ENCODE measurements at regions not wholly inside any gene's neighbourhood (a gene's known extent, or its start where the extent isn't known, plus 50 kb on each side); places are given as distances from the start of the nearest gene placed in this dataset.

DNA sequence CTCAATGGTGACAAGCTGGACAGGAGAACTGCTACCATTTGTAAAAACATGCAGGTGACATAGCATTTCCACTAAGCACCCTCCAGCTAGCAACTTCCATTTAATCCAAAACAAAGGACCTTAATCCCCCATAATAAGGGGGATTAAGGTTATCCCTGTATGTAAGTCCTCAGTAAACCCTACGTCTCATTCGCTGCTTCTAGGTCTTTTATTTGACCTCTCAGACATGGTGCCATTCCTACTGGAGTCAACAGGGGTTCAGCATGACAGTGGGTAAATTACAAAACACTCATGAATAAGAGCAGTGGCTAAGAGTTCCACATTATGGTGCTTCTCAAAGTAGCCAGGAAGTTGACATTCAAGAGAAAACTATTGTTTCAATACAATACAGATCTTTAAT is 121.8 kb upstream of the CAV2 start:
- Histone ChIP-seq H3K4me3 (ENCODE audit: low read depth, low read length) (no peak overlapping the region), H3K4me1 (ENCODE audit: control insufficient read depth, insufficient read depth, low read length, unreplicated experiment) (peaks cover 6% of the 10 kb centered on the region), H3K36me3 (ENCODE audit: insufficient read depth, low read length) (no peaks in the 10 kb centered on the region), H3K27ac (ENCODE audit: low read depth, low read length) (no peak overlapping the region), H2AFZ (ENCODE audit: low read length, unreplicated experiment) (no peak overlapping the region), H3K79me2 (ENCODE audit: control insufficient read depth, insufficient read depth, low read length, unreplicated experiment) (no peaks in the 10 kb centered on the region), H3K27me3 (ENCODE audit: insufficient read depth, low read length) (no peaks in the 10 kb centered on the region)

DNA sequence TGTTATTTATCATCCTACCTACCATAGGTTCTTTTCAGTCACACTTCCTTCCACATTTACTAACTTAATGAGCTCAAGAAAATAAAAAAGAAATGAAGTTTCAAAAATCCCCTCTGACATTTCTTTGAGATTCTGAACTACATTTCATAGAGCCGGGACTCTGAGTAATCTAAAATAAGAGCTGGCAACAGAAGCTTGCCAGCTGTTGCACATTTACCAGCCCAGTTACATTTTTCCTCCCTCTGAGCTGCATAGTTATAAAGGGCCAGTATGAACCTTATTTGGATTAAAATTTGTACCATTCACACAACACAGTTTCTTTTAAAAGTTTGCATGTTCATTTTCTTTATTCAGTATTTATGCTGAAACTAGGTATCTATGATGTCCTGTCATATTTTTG is 119.5 kb upstream of the CAV2 start:
- H3K4me3 ChIP-seq (ENCODE audit: low read depth, low read length), result no peak overlapping the region
- no peaks in the 10 kb centered on the region for H3K27me3 ChIP-seq (ENCODE audit: insufficient read depth, low read length)
- H3K4me1 ChIP-seq (ENCODE audit: control insufficient read depth, insufficient read depth, low read length, unreplicated experiment), result peaks cover 6% of the 10 kb centered on the region
- H3K79me2 ChIP-seq (ENCODE audit: control insufficient read depth, insufficient read depth, low read length, unreplicated experiment), result no peaks in the 10 kb centered on the region
- no peak overlapping the region for H3K27ac ChIP-seq (ENCODE audit: low read depth, low read length)
- no peak overlapping the region for H2AFZ ChIP-seq (ENCODE audit: low read length, unreplicated experiment)
- H3K36me3 ChIP-seq (ENCODE audit: insufficient read depth, low read length), result no peaks in the 10 kb centered on the region

DNA sequence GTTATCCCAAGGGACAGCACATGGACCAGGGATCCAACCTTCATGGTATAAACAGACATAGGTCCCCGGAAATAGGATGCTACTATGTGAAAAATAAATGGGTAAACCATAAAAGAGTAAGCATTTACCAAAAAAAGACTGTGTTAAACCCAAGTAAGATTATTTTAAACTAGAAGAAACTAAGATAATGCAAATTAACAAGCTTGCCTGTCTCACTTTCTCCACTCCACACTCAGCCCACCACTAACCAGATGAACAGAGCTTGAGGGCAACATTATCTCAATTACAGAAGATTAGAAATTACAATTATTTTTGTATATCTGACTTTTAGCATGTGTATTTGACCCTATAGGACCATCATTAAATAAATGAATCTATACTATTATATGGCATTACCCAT is 117.2 kb upstream of the CAV2 start:
- Histone ChIP-seq H3K4me1 (ENCODE audit: control insufficient read depth, insufficient read depth, low read length, unreplicated experiment) (peaks cover 6% of the 10 kb centered on the region), H3K27me3 (ENCODE audit: insufficient read depth, low read length) (no peaks in the 10 kb centered on the region), H2AFZ (ENCODE audit: low read length, unreplicated experiment) (no peak overlapping the region), H3K79me2 (ENCODE audit: control insufficient read depth, insufficient read depth, low read length, unreplicated experiment) (no peaks in the 10 kb centered on the region), H3K27ac (ENCODE audit: low read depth, low read length) (no peak overlapping the region), H3K4me3 (ENCODE audit: low read depth, low read length) (no peak overlapping the region), H3K36me3 (ENCODE audit: insufficient read depth, low read length) (no peaks in the 10 kb centered on the region)

DNA sequence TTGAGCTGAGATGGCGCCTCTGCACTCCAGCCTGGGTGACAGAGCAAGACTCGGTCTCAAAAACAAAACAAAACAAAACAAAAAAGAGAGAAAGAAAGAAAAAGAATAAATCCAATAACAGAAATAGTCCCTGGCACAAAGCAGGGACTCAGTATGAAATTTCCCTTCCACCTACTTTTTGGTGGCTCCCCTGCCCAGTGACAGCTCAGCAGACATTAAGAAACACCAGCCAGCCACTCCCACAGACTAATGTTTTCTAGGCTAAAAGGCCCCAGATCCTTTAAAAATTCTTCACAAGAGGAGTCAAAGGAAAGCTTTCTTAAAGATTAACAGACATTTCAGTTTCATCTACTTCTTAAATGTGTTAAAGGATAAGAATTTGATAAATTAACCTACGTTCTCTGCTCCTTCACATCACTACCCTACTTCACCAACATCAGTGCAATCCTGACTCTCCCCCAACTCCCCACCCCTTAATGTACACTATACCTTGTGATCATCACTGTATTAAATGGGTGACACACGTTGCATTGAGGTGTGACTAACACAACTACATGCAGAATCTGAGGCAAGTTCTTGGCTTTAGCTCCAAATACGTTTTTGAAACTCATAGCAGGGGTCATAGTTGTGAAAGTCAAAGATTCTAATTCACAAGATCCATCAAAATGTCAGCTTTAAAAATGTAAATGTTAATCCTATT is 114.5 kb upstream of the CAV2 start:
- Histone ChIP-seq H3K4me1 (ENCODE audit: control insufficient read depth, insufficient read depth, low read length, unreplicated experiment) (peaks cover 1% of the 10 kb centered on the region), H3K4me3 (ENCODE audit: low read depth, low read length) (no peak overlapping the region), H2AFZ (ENCODE audit: low read length, unreplicated experiment) (peak overlapping the region; percentile 19), H3K27ac (ENCODE audit: low read depth, low read length) (no peak overlapping the region), H3K36me3 (ENCODE audit: insufficient read depth, low read length) (no peaks in the 10 kb centered on the region), H3K79me2 (ENCODE audit: control insufficient read depth, insufficient read depth, low read length, unreplicated experiment) (no peaks in the 10 kb centered on the region), H3K27me3 (ENCODE audit: insufficient read depth, low read length) (no peaks in the 10 kb centered on the region)

DNA sequence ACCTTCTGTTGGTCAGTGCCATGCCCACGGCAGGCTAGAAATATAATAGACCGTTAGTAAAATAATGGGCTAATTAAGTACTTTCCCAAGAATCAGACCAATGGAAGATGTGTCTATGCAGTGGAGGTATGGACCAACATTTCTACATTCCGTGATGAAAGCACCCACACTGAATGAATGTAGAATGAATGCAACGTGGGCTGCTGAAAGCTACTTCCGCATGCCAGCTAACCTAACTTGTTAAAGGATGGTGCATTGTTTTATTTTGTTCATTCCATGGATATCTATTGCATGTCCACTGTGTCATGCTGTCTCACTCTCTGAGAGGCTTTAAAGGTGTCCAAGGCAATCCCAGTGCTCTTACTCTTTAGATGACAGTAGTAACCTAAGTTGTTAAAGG is 112.9 kb upstream of the CAV2 start:
- no peak overlapping the region for H3K27ac ChIP-seq (ENCODE audit: low read depth, low read length)

DNA sequence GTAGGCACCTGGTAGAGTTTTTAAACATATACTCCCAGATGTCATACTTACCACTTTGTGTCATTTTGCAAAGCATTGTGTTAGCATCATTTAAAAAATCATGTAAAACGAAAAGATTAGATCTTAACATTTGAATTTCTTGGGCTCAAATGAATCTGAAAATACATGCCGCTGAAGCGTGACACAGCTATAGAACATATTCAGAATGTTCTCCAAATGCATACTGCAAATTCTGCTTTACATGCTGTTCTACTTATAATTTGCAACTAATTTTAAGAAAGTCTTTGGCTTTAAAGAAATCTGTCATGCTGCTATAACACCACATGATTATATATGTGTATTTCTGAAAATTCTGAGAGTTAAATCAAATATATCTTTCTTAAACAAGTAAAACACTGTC is 109.2 kb upstream of the CAV2 start:
- Histone ChIP-seq H3K4me3 (ENCODE audit: low read depth, low read length) (no peak overlapping the region), H3K36me3 (ENCODE audit: insufficient read depth, low read length) (no peaks in the 10 kb centered on the region), H3K79me2 (ENCODE audit: control insufficient read depth, insufficient read depth, low read length, unreplicated experiment) (no peaks in the 10 kb centered on the region), H3K27ac (ENCODE audit: low read depth, low read length) (no peak overlapping the region), H2AFZ (ENCODE audit: low read length, unreplicated experiment) (no peak overlapping the region), H3K27me3 (ENCODE audit: insufficient read depth, low read length) (no peaks in the 10 kb centered on the region), H3K4me1 (ENCODE audit: control insufficient read depth, insufficient read depth, low read length, unreplicated experiment) (peaks cover 16% of the 10 kb centered on the region)

More for the DNA sequence above, 112.9 kb upstream of the CAV2 start:
- Histone ChIP-seq H3K79me2 (ENCODE audit: control insufficient read depth, insufficient read depth, low read length, unreplicated experiment) (no peaks in the 10 kb centered on the region), H3K36me3 (ENCODE audit: insufficient read depth, low read length) (no peaks in the 10 kb centered on the region), H3K4me3 (ENCODE audit: low read depth, low read length) (no peak overlapping the region), H3K27me3 (ENCODE audit: insufficient read depth, low read length) (no peaks in the 10 kb centered on the region), H2AFZ (ENCODE audit: low read length, unreplicated experiment) (no peak overlapping the region), H3K4me1 (ENCODE audit: control insufficient read depth, insufficient read depth, low read length, unreplicated experiment) (no peaks in the 10 kb centered on the region)

DNA sequence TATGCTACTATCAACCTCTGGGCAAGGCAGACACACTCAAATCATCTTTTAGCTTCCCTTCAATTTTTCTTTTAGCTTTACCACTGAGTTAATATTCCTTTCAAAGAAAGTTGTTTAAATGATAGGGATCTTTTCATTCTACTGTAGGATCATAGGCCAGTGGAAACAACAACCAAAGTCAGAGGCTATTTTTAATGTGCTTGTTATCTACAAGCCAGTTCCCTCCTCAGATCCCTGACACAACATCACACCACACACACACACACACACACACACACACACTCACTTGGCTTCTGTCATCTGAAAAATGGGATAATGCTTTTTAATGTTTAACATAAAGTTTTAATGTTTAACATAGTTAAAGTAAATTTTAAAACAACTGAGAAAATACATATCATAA is 106.7 kb upstream of the CAV2 start:
- Histone ChIP-seq H3K79me2 (ENCODE audit: control insufficient read depth, insufficient read depth, low read length, unreplicated experiment) (no peaks in the 10 kb centered on the region), H3K36me3 (ENCODE audit: insufficient read depth, low read length) (no peaks in the 10 kb centered on the region), H3K27me3 (ENCODE audit: insufficient read depth, low read length) (no peaks in the 10 kb centered on the region), H3K27ac (ENCODE audit: low read depth, low read length) (no peak overlapping the region), H3K4me1 (ENCODE audit: control insufficient read depth, insufficient read depth, low read length, unreplicated experiment) (peaks cover 26% of the 10 kb centered on the region), H3K4me3 (ENCODE audit: low read depth, low read length) (no peak overlapping the region), H2AFZ (ENCODE audit: low read length, unreplicated experiment) (no peak overlapping the region)

DNA sequence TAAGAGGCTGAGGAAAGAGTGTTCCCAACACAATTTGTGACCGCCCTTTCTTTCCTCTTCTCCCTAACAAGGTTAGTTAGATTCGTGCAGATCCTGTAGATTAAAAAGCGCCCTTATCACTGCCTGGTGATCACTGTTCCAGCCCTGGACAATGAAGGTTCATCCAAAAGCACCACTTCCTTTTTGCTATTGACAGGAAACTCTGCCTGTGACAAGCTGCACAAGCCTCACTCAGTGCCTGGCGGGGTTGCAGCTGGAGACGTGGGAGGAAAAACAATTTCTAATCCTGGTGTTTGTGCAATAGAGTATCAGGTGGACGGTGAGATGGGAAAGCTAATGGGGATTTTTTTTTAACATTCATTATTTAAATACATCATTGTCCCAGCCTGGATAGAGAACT is 105.9 kb upstream of the CAV2 start:
- Histone ChIP-seq H3K79me2 (ENCODE audit: control insufficient read depth, insufficient read depth, low read length, unreplicated experiment) (no peaks in the 10 kb centered on the region), H3K27ac (ENCODE audit: low read depth, low read length) (no peak overlapping the region), H2AFZ (ENCODE audit: low read length, unreplicated experiment) (no peak overlapping the region), H3K36me3 (ENCODE audit: insufficient read depth, low read length) (no peaks in the 10 kb centered on the region), H3K4me1 (ENCODE audit: control insufficient read depth, insufficient read depth, low read length, unreplicated experiment) (peaks cover 26% of the 10 kb centered on the region), H3K4me3 (ENCODE audit: low read depth, low read length) (no peak overlapping the region), H3K27me3 (ENCODE audit: insufficient read depth, low read length) (no peaks in the 10 kb centered on the region)

DNA sequence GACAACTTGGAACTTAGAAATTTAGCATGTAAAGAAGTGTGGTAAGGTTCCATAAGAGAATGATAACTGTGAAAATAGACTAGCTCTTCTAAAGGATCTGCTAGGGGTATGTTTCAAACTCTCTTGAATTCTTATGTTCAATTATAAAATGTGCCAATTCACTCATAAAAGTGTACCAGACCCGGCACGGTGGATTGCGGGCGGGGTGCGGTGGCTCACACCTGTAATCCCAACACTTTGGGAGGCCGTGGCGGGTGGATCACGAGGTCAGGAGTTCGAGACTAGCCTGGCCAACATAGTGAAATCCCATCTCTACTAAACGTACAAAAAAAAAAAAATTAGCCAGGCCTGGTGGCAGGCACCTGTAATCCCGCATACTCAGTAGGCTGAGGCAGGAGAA is 105.4 kb upstream of the CAV2 start:
- Histone ChIP-seq H3K27me3 (ENCODE audit: insufficient read depth, low read length) (no peaks in the 10 kb centered on the region), H3K36me3 (ENCODE audit: insufficient read depth, low read length) (no peaks in the 10 kb centered on the region), H3K27ac (ENCODE audit: low read depth, low read length) (no peak overlapping the region), H2AFZ (ENCODE audit: low read length, unreplicated experiment) (no peak overlapping the region), H3K4me1 (ENCODE audit: control insufficient read depth, insufficient read depth, low read length, unreplicated experiment) (peaks cover 26% of the 10 kb centered on the region), H3K4me3 (ENCODE audit: low read depth, low read length) (no peak overlapping the region), H3K79me2 (ENCODE audit: control insufficient read depth, insufficient read depth, low read length, unreplicated experiment) (no peaks in the 10 kb centered on the region)

DNA sequence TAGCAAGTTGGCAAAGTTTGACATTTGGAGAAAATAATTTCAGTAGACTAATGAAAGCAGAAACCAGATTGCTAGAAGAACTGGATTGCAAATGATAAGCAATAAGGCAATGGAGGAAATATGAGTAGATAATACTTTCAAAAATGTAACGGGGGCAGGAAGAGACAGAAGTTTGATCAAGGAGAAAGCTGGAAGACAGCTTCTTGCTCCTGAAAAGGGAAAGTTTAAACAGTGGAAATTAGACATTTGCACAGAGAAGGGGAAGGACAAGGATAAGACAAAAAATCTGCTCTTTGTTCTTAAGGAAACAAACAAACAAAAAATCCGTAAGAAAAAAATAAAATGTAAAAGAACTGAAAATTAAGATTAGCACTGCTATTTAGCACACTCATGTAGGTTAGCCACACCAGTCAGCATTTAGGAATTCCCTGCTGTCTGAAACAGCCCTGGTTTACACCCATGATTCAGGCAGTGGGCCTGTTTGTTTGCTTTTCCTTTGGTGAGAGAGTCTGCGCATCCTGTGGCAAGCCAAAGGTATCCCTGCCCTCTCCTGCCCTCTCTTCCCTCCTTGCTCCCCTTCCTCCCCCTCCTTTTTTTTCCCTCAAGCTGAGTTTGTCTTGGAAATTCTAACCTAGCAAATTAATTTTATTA is 104.3 kb upstream of the CAV2 start:
- H3K4me3 ChIP-seq (ENCODE audit: low read depth, low read length), result peak overlapping the region; percentile 46
- H3K27ac ChIP-seq (ENCODE audit: low read depth, low read length), result peak overlapping the region; percentile 87
- H3K79me2 ChIP-seq (ENCODE audit: control insufficient read depth, insufficient read depth, low read length, unreplicated experiment), result no peaks in the 10 kb centered on the region
- H3K36me3 ChIP-seq (ENCODE audit: insufficient read depth, low read length), result no peaks in the 10 kb centered on the region
- no peaks in the 10 kb centered on the region for H3K27me3 ChIP-seq (ENCODE audit: insufficient read depth, low read length)
- H3K4me1 ChIP-seq (ENCODE audit: control insufficient read depth, insufficient read depth, low read length, unreplicated experiment), result peaks cover 35% of the 10 kb centered on the region
- peak overlapping the region; percentile 74 for H2AFZ ChIP-seq (ENCODE audit: low read length, unreplicated experiment)

DNA sequence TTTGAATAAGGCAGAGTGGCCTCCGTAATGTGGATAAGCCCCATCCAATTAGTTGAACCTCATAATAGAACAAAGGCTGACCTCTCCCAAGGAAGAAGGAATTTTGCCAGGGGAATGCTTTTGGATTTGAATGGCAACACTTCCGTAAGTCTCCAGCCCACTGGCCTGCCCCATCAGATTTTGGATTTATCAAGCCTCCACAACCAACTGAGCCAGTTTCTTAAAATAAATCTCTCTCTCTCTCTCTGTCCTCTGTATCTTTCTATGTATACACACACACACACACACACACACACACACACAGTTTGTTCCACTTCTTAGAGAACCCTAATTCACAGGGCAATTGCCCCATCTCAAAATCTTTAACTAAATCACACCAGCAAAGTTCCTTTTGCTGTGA is 100.9 kb upstream of the CAV2 start:
- Histone ChIP-seq H3K27me3 (ENCODE audit: insufficient read depth, low read length) (no peaks in the 10 kb centered on the region), H3K4me3 (ENCODE audit: low read depth, low read length) (no peak overlapping the region), H3K4me1 (ENCODE audit: control insufficient read depth, insufficient read depth, low read length, unreplicated experiment) (peaks cover 39% of the 10 kb centered on the region), H2AFZ (ENCODE audit: low read length, unreplicated experiment) (no peak overlapping the region), H3K79me2 (ENCODE audit: control insufficient read depth, insufficient read depth, low read length, unreplicated experiment) (no peaks in the 10 kb centered on the region), H3K27ac (ENCODE audit: low read depth, low read length) (no peak overlapping the region), H3K36me3 (ENCODE audit: insufficient read depth, low read length) (no peaks in the 10 kb centered on the region)

Data from ACC112 (cell line).